ENCODE measurements at regions not wholly inside any gene's neighbourhood (a gene's known extent, or its start where the extent isn't known, plus 50 kb on each side); places are given as distances from the start of the nearest gene placed in this dataset.

- TF ChIP-seq CTCF (IDR thresholded peaks at IDR 0.05; ENCODE audit: low read length), result no peak
- no peak for TF ChIP-seq EZH2 (IDR thresholded peaks at IDR 0.05; ENCODE audit: borderline replicate concordance, low read length)
These were observed 112.3 kb upstream of the SMIM23 start for GRCh38 chr5:171673328-171673727.
